Bronchial epithelial cell (primary cell): ENCODE measurements at regions not wholly inside any gene's neighbourhood (a gene's known extent, or its start where the extent isn't known, plus 50 kb on each side); places are given as distances from the start of the nearest gene placed in this dataset.

ENCODE experiments used
- DNase-seq: peaks from one replicate; pipeline ENCODE4 v3.0.0-alpha.2; 2010; ENCODE audit warnings: low read depth
- FAIRE-seq: peaks from 2 replicates; lab custom pipeline; 2011; peaks lifted over from hg19 to GRCh38; lab: Jason Lieb, UNC
- H3K27me3 ChIP-seq: 2 replicates; pipeline ENCODE4 v1.5.1; 2011; ENCODE audit warnings: low read length; ENCODE audit not compliant: control insufficient read depth, insufficient read depth
- H3K36me3 ChIP-seq: 2 replicates; pipeline ENCODE4 v1.5.1; 2011; ENCODE audit warnings: low read length; ENCODE audit not compliant: control insufficient read depth, insufficient read depth
- H3K4me3 ChIP-seq: 2 replicates; pipeline ENCODE4 v1.5.1; 2011; ENCODE audit warnings: mild to moderate bottlenecking, low read depth, low read length, control low read depth
- TF ChIP-seq, protein P1 (sequence below): IDR thresholded peaks from 2 replicates; pipeline ENCODE4 v1.5.1; 2011; ENCODE audit warnings: mild to moderate bottlenecking, moderate library complexity, low read length, control low read depth, inconsistent platforms; ENCODE audit not compliant: insufficient read depth, severe bottlenecking

DNA sequence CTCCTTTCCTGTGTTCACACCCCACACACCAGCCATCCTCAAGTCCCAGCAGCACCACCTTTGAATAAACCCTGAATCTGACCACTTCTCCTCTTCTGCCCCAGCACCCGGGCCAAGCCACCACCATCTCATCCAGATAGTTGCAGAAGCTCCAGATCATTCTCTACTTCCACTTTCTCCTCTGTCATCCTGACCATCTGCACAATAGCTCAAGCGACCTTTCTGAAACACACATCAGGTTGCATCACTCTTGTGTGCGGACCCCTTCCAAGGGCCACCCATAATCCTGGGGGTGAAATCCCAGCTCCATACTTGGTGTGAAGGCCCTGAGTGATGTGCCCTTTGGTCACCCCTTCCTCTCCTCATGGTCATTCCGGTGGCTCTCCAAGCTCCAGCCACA is 187.4 kb upstream of the GALNT17 start:
- H3K4me3 ChIP-seq, result no peak overlapping the region
- TF ChIP-seq, protein P1, sequence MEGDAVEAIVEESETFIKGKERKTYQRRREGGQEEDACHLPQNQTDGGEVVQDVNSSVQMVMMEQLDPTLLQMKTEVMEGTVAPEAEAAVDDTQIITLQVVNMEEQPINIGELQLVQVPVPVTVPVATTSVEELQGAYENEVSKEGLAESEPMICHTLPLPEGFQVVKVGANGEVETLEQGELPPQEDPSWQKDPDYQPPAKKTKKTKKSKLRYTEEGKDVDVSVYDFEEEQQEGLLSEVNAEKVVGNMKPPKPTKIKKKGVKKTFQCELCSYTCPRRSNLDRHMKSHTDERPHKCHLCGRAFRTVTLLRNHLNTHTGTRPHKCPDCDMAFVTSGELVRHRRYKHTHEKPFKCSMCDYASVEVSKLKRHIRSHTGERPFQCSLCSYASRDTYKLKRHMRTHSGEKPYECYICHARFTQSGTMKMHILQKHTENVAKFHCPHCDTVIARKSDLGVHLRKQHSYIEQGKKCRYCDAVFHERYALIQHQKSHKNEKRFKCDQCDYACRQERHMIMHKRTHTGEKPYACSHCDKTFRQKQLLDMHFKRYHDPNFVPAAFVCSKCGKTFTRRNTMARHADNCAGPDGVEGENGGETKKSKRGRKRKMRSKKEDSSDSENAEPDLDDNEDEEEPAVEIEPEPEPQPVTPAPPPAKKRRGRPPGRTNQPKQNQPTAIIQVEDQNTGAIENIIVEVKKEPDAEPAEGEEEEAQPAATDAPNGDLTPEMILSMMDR, result no peak
- FAIRE-seq, result no peak

DNA sequence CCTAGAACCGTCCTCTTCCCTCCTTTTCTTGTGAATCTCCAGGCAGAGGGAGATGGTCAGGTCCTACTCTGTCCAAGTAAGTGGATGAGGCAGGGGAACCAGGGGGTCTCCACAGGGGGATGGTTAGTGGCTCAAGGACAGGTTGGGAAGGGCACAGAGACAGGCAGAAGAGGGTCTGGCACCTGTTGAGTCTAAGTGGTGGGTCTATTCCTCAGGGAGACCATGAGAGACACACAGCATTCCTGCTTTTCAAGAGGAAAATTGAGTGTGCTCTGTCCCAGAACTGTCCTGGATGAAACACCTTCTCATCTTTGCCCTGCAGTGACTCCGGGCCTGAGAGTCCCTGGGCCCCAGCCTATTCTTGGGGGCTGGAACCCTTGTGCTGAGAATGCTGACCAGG is 184.8 kb upstream of the GALNT17 start:
- Histone ChIP-seq H3K27me3 (no peaks in the 10 kb centered on the region), H3K4me3 (no peak overlapping the region), H3K36me3 (no peaks in the 10 kb centered on the region)
- DNase-seq, result no peak
- TF ChIP-seq, protein P1, result no peak
- no peak for FAIRE-seq

More for the DNA sequence above, 187.4 kb upstream of the GALNT17 start:
- H3K36me3 ChIP-seq, result no peaks in the 10 kb centered on the region
- no peaks in the 10 kb centered on the region for H3K27me3 ChIP-seq
- DNase-seq, result no peak

DNA sequence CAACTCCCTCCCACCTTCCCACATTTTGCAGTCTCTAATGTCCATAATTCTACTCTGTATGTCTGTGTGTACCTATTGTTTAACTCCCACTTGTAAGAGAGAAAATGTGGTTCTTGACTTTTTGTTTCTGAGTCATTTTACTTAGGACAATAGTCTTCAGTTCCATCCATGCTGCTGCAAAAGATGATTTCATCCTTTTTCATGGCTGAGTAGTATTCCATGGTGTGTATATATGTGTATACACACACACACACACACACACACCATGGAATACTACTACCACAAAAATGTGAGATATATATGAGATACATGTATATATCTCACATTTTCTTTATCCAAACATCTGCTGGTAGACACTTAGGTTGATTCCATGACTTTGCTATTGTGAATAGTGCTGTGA is 182.1 kb upstream of the GALNT17 start:
- DNase-seq (no peak), FAIRE-seq (no peak)
- no peak overlapping the region for H3K4me3 ChIP-seq
- no peaks in the 10 kb centered on the region for H3K36me3 ChIP-seq
- no peaks in the 10 kb centered on the region for H3K27me3 ChIP-seq
- TF ChIP-seq, protein P1, result no peak

DNA sequence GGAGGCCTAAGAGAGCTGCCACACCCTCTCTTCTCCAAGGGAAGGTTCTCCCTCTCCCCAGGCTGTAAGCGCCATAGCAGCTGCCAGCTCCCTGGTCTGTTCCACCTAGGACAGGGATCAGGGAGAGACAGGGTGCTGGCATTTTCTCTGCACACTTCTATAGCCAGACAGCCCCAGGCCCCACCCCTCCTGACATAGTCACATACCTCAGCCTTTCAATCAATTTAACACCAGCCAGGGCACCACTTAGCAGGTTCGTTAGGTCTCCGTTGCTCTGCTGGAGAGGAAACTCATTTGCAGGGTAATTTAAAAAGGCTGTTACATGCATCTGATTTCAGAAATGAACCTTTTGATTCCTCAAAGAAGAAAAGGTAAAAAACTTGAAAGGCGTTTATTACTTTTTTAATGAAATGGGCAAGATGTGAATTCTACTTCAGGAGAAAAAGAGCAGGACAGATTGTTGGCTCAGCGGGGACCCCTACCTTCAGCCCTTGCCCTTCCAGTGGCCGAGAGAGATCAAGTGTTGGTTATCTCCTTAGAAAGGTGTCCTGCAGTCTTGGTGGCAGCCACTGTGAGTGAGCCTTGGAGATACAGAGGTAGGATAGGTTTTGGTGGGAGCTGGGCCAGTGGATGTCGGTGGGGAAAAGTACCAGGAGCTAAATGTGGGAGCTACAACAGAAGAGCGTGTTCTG is 180.5 kb upstream of the GALNT17 start:
- no peak for FAIRE-seq
- TF ChIP-seq, protein P1, result no peak
- no peaks in the 10 kb centered on the region for H3K27me3 ChIP-seq
- no peaks in the 10 kb centered on the region for H3K36me3 ChIP-seq
- no peak overlapping the region for H3K4me3 ChIP-seq
- DNase-seq, result no peak

DNA sequence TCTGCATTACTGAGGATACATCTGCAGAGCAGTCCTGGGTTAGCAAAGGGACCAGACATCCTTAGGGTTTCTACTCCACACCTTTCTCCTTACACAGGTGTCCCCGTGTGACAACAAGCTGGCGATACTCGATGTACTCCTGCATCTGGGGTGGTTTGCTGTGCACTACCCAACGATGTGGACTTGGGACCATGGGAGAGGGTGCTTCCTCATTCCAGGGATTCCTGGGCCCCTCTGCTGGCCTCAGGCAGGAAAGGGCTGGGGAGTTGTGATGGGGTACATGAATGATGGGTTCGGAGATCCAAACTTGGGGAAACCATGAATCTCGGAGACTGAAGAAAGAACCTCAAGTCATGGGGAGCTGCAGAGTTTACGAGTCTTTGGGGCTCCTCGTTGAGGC is 179.6 kb upstream of the GALNT17 start:
- no peaks in the 10 kb centered on the region for H3K36me3 ChIP-seq
- FAIRE-seq (peak; percentile 47), DNase-seq (no peak)
- H3K4me3 ChIP-seq, result no peak overlapping the region
- TF ChIP-seq, protein P1, result no peak
- no peaks in the 10 kb centered on the region for H3K27me3 ChIP-seq

DNA sequence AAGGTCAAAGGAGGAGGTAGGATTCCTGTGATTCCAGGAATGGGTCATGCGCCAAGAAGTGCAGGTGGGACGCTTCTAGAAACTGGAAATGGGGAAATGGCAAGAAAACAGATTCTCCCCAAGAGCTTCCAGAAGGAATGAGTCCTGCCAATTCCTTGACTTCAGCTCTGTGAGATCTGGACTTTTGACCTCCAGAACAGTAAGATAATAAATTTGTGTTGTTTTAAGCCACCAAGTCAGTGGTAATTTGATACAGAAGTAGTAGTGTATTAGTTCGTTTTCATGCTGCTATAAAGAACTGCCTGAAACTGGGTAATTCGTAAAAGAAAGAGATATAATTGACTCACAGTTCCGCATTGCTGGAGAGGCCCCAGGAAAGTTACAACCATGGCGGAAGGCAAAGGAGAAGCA is 178.6 kb upstream of the GALNT17 start:
- TF ChIP-seq, protein P1, result no peak
- no peak overlapping the region for H3K4me3 ChIP-seq
- no peaks in the 10 kb centered on the region for H3K36me3 ChIP-seq
- DNase-seq, result no peak
- FAIRE-seq, result no peak
- no peaks in the 10 kb centered on the region for H3K27me3 ChIP-seq
